HG02973 (cell line): ENCODE measurements at regions not wholly inside any gene's neighbourhood (a gene's known extent, or its start where the extent isn't known, plus 50 kb on each side); places are given as distances from the start of the nearest gene placed in this dataset.

Source experiments
- ATAC-seq: cut with Tn5 transposase; IDR thresholded peaks from one replicate; pipeline ENCODE4 v1.9.1; 2021; ENCODE audit warnings: moderate library complexity; ENCODE audit not compliant: unreplicated experiment

DNA sequence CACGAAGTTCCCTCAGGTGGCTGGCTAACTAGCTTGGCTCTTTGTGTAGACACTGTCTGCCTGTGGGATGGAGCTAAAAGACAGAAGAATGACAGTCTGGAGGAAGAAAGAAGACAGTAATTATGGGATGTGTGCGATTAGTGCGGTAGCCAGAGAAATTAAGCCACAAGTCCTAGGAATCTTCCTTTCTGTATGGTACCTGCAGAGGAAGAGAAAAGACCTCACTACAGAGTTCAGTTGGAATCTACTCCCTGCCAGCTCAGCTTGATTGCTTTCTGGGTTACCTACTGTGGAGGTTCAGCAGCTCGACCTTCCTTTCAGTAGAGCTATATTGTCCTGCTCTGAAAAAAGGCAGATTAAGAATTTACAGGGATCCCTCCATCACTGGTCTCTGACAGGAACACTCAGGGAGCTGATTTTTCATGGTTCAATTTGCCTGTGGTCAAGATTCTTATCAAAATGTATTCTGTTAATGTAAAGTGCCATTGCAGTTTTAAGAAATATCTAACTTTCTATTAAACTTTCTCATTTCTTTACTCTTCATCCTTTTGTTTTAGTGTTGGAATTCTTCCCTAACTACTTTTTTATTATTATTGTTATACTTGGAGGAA is 187.2 kb downstream of the CENPW start:
- no peak for ATAC-seq

DNA sequence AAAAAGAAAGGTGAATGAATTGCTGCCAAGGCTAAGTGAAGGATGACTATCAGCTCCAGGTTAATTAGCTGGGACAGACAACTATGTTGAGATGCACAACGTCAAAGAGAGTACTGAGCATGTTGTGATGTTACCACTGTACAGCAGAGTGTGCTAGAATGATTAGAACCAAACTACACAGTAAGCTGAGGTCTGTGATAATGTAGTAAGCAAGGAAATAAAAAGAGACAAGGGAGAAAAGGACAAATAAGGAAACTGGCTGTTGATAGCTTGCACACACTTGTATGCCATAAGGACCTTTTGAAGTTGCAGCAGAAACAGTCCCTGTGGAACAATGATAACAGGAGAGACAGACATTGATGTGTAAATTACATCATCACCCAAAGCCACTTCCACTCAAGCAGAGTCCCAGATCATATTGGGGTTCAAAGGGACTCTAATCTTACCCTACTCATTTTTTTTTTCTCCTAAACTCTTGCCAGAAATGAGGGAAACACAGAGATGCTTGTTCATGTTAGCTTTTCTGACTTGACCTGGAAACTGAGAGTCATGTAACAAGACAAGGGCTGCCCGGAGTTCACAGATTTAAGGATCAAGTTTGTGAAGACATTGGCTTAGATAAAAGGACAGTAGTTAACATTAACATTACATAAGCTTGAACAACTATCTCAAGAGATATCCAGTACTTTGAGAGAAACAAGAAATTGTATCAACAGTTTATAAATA is 189.9 kb downstream of the CENPW start:
- no peak for ATAC-seq

DNA sequence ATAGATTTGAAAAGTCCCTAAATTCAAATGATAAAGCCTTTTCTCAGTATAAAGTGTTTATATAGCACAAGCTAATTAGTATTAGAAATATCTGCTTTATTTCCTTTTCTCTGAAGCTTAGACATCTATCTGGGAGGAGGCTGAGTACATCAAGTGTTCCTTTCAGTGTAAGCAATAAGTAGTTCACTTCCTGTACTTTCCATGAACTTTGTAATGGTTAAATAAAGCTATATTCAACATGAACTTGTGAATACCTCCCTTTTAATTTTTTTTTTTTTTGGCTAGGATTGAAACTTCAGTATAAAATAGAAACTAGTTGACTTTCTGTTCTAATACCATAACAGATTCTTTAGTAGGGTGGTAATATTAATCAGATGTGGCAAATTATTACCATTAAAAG is 190.9 kb downstream of the CENPW start:
- no peak for ATAC-seq

DNA sequence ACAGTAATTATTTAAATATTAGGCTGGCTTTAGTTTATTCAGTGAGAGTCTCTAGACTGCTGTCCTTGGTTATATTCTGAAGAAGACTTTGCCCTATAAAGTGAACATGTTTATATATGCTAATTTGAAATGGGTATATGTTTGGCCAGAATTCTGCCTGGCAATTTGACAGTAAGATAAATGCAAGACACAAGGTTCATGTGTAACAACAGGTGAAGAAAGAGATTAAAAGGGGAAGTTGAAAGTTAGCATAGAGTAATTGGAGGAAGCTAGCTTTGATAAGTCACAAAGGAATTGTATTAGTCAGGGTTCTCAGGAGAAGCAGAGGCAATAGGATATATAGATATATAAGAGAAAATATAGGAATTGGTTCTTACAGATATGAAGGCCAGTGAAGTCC is 191.4 kb downstream of the CENPW start:
- ATAC-seq: no peak

DNA sequence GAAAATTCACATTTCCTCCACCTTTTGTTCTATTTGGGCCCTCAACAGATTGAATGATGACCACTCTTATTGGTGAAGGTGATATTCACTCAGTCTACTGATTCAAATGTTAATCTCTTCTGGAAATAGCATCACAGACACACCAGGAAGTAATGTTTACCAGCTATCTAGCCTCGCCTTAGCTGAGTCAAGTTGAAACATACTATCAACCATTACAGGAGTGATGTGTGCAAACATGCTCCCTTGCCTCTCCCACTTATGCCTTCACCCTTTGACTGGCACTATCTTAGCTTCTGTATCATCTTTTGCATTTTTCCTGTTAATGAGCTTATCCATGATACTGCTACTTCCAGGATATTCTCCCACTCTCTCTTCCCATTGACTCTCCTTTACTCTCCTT is 191.9 kb downstream of the CENPW start:
- ATAC-seq: peak; percentile 87

DNA sequence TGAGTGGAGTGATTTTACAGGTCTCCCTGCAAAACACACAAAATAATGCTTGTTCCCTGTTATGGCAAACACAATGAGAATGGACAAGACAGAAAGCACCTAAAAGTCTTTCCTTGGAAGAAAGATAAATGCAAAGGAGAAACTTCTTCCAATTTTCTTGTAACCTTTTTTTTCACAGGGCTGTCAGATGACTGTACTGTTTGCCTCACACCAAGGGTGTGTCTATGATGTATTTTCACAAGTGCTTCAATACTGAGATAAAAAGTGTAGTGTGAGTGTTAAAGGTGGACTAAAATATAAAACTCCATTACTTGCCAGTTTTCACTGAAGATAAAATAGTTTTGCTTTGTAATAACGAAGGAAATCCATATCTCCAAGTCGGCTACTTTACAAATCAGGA is 194.5 kb downstream of the CENPW start:
- no peak for ATAC-seq

DNA sequence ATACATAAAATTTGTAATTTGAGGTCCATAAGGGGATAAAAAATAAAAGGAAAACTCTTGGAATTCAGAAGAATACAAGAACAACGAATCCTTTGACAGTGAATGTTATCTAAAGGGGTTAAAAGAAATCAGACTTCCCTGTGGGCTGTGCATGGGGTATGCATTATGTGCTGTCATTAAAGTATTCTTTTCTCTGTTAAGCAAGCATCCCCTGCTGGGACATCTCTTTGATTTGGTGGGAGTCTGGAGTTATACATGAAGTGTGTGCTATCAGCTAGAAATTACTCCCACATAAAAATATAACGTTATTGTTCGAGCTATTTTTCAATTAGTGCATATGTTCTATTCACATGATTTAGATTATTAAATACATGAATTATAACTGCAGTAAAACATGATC is 195.2 kb downstream of the CENPW start:
- ATAC-seq: no peak

DNA sequence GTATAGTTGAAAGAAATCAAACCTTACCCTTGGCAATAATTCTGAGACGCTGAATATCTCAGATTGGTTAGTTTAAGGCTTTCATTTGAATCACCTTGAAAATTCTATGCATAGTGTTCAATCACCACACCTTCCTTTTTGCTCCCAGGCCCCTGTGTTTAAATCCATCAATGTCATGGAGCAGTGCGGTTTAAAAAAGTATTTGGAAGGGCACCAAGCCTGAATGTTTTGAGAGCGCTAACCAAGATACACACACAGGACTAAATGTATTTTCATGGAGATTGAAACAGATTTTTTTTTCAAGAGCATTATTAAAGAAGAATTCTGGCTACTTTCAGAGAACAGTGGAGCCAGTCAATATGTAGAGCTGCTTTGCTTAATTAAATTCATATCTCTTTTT is 195.7 kb downstream of the CENPW start:
- no peak for ATAC-seq

DNA sequence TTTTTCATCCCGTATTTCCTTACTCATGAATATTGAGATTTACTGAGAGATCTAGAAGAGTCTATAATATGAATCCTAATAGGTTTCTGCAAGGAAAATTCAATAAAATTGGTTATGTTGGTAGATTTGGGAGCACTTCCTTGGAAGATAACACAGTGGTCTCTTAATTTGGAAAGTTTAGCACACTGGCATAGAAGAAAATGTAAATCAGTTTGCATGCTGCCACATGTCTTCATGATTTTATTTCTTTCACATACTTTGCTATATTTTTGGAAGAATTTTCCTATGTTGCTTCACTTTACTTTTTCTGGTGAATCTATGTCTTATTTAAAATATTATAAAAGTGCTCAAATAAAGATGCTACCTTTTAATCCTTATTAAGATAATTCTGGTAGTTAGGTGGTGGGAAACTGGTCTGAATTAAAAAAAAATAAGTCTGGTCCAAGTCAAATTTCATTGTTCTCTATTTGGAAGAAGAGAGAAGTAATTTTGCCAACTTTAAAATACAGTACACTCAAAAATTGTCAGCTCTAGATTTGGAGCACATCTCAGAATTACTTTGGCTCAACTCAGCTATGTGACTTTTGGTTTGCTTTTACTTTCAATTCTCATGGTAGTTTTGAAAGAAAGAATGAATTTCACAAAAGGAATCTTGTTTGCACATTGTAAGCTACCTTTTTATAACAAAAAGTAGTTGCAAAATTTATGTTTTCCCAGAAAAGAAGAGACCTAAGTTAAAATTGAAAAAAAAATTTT is 197.3 kb downstream of the CENPW start:
- no peak for ATAC-seq

DNA sequence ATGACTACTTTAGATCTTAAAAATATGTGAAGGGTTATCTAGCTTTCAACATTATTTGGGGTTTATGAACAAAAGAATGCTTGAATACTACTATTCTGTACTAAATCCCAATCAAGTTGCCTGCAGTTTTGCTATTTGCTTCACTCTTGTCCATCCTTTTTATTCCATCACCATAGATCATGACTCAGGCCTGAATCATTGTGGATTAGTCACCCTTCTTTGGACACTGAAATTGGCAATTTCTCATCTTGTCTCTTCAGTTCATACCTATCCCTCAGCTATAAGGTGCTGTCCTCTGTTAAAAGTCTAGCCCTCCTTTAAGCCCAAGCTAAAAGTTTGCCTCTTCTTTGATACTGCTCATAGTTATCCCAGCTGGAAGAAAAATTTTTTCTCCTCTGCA is 199.1 kb downstream of the CENPW start:
- no peak for ATAC-seq

DNA sequence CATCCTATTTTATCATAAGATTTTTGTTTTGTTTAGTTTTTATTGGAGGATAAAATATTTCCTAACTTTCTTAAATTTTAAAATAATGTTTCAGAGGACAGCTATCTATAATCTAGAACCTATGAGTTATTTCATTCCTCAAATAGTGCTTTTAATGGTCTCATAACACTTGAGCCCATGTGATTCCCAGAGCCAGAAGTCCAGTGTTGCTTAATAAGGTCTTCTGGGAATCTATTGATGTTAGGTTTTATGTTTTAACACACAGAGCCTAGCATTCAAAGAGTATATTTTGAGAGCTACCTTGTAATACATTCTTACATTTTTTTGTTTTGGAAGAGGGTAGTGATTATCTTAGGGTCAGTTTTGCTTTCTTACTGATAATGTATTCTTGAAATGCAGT is 200.2 kb downstream of the CENPW start:
- no peak for ATAC-seq

DNA sequence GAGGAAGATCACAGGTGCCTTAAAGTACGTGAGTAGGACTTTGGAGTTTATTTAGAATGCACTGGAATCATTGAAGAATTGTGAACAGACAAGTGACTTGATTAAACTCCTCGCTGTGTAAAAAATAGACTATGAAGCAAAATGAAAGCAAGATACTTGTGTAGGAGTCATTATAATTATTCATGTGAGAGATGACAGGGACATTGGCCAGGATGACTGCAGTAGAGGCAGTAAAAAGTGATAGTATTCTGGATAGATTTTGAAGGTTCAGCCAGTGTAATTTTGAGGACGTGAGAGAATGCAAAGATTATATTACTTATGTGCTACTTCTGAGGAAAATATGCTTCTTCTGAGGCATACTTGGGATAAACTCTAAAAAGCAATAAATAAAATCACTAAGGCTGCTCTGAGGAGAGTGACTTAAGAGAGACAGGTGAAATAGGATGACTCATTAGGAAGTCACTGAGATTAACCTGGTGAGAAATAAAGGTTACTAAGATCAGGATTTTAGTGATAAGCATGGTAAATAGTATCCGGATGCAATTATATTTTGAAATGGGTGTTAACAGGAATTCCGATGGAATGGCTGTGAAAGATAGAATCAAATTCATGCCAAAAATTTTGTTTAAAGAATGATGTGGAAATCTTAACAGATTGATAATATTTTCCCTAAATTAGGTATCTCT is 202.0 kb downstream of the CENPW start:
- ATAC-seq: no peak

DNA sequence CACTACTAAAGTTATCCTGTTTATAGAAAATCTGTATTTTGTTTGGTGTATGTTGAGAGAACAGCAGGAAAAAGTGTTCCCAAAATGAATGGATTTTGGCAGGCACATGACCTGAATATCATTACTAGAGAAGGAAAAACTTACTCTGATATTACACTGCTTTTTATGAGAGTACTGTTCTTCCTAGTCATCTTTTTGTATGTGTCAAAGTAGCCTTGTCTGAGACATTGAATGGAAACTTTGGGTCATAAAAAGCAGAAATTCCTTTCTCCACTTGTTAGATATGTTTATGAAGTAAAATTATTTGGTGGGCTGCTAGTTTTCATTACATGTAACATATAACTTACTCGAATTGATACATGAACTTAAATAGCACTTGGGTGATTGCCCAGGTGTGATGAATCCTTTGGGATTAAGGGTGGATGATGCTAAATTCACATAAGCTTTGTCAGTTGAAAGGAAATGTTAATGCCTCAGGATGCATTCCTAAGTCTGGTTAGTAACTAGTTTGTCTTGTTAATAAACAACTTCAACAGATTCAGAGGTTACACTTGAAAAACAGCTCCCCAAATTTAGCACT is 206.7 kb downstream of the CENPW start:
- no peak for ATAC-seq

DNA sequence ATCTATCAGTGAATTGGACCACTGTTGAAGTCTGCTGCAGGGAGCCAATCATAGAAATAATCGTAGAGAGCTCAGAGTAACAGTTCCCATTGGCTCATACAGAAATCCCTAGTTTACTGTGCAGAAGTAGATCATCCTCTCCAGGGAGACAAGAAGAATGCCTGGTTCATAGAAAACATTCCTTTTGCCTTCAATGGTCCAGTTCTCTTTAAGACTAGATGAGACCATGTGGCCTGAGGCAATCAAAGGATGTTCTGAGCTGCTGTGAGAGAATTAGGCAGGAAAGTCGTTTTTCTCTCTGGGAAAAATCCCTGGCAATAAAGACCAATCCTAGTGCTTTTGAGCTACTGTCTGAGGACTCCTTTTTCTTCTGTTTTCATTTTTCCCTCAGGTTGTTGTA is 208.4 kb downstream of the CENPW start:
- no peak for ATAC-seq

DNA sequence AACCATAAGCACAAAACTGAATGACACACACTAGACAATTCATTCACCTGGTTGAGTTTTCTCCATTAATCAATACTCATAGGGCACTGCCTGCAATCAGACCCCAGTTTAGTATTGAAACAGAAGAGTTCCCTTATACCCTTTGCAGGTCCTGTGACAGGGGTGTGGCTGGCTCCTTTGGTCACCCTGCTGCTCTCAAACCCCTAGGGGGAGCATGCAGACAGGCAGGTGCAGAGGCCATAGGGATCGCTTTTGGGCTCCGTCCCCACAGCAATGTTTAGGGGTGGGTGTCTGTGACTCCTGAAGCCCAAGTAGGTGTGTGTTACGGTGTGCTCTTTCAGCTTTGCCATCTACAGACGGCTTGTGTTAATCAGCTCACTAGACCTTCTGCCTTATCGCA is 210.4 kb downstream of the CENPW start:
- ATAC-seq: no peak

DNA sequence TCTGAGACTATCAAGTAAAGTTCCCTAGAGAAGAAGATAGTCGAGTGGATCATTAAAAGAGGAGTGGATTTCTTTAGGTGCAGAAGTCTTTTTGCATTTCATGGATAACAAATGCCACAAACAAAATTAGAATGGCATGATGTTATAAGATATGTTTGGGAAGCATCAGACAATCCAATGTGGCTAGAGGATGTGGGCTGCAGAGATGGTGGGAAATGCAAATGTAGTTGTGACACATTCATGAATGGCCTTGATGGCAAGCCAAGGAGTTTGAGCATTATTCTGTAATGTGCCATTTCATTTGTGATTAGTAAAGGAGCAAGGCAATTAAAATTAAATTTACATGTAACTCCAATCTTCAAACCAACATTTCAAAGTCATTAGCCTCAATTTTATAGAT is 211.9 kb downstream of the CENPW start:
- ATAC-seq: no peak

DNA sequence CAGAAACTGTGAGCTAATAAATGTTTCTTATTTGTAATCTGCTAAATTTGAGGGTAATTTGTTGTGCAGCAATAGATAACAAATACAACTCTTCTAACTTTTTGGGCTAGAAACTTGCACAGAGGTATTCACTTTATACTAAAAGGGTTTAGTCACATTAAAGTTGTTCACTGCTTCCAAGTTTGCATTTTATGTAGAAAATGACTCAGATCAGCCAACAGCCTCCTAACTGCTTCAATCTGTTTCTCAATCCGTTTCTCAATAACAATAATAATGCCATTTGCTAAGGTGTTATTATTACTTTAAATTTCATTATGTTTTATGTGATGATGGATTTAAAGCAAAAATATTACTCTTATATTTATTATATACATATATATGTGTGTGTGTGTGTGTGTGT is 213.9 kb downstream of the CENPW start:
- no peak for ATAC-seq

DNA sequence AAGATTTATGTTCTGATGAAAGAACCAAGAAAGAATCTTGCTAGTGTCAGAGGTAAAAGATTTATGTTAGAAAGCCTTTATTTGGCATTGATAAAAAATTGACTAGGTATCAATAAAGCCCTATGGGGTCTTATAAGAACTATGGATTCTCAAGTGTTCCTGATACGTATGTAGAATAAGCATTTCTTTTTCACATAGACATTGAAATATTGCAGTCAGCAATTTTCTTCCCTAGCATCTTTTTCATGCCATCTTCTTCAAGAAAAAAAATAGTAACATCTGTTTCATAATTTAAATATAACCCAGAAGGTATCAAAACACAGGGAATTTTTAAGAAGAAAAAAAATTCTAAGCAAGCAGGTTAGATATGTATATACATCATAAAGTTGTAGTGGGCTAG is 230.6 kb downstream of the CENPW start:
- ATAC-seq: no peak

DNA sequence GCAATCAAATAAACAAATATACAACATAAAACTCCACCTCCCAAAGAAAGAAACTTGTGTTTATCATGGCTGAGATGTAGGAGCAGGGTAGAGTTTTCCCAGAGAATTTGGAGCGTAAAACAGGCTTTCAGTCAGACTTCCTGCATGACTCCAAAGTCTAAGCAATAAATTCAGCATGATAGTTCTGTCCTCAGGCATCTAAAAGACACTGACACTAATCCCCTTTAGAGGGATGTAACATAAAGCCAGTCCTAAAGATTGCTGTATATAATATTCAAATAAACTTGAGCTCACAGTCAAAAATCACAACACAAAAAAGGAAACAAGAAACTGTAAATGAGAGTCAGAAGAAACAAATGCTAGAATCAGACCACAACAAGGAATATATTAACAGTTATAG is 234.4 kb downstream of the CENPW start:
- ATAC-seq: no peak

DNA sequence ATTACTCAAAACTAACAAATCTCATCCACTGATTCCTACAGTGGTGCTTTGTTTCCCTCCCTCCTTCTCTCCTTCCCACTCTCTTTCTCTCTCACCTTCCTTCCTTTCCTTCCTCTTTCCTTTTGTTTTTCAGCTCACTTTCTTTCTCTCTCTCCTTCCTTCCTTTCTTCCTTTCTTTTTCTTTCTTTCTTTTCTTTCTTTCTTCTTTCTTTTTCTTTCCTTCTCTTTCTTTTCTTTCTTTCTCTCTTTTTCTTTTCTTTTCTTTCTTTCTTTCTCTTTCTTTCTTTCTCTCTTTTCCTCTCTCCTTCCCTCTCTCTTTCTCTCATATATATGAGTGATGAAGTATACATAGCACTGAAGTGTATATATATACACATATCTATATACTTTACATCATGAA is 241.4 kb downstream of the CENPW start:
- no peak for ATAC-seq

DNA sequence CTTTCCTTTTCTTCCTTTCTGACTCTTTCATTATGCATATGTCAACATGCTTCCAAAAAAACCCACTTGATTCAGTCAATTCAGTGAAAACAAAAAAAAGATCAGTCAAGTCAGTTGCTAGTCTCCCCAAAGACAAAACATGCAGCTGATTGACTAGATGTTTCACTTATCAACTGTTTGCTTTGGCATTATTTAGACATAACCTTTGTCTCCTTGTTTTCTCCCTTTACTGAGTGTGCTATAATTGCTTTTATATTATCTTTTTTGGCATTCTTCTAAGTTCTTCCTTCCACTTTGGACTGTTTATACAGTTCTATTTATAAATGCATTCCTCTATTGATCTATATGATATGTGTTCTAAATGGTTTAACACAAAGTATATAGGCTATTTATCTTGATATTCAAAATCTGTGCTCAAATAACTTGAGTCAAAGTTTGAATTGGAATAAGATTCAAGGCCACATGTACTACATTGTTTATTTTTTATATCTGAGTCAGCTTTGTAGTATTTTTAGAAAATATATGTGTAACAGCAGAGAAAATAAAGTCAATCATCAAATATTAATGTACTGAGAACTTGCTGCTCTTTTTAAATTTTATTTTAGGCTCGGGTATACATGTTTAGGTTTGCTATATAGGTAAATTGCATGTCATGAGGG is 260.5 kb downstream of the CENPW start:
- no peak for ATAC-seq
